ENCODE measurements at regions not wholly inside any gene's neighbourhood (a gene's known extent, or its start where the extent isn't known, plus 50 kb on each side); places are given as distances from the start of the nearest gene placed in this dataset.

DNA sequence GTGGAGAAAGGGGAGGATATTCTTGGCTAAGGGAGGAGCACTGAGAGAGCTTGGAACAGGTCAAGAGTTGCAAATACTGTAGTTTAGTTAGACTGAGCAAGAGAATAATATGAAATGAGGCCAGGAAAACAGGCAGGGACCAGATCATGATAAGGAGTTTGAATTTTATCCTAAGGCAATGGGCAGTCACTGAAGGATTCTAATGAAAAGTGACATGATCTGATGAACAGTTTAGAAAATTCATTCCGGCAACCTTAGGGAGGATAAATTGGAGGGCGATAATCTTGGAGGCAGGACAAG, 276.1 kb downstream of the PLK2 start:
- TF ChIP-seq, protein P1, sequence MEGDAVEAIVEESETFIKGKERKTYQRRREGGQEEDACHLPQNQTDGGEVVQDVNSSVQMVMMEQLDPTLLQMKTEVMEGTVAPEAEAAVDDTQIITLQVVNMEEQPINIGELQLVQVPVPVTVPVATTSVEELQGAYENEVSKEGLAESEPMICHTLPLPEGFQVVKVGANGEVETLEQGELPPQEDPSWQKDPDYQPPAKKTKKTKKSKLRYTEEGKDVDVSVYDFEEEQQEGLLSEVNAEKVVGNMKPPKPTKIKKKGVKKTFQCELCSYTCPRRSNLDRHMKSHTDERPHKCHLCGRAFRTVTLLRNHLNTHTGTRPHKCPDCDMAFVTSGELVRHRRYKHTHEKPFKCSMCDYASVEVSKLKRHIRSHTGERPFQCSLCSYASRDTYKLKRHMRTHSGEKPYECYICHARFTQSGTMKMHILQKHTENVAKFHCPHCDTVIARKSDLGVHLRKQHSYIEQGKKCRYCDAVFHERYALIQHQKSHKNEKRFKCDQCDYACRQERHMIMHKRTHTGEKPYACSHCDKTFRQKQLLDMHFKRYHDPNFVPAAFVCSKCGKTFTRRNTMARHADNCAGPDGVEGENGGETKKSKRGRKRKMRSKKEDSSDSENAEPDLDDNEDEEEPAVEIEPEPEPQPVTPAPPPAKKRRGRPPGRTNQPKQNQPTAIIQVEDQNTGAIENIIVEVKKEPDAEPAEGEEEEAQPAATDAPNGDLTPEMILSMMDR (conservative IDR thresholded peaks at IDR 0.05; ENCODE audit: low read depth, low read length) = no peak
- TF ChIP-seq EZH2 (IDR thresholded peaks at IDR 0.05; ENCODE audit: low read length, unreplicated experiment) (no peak), EZH2phosphoT487 (IDR thresholded peaks at IDR 0.05; ENCODE audit: borderline replicate concordance, low read length) (no peak)

All from PC-3 (cell line).